Left hindlimb (tissue), 1 donor: ENCODE measurements at regions not wholly inside any gene's neighbourhood (a gene's known extent, or its start where the extent isn't known, plus 50 kb on each side); places are given as distances from the start of the nearest gene placed in this dataset.
"Not testable (repeated sequence)": the region's sequence is repeated elsewhere in the genome, so short reads cannot be mapped to it uniquely, and the experiment has no call there.

Experiments
- DNase-seq: peaks from one replicate; pipeline ENCODE4 v3.0.0-alpha.2; 2018

DNA sequence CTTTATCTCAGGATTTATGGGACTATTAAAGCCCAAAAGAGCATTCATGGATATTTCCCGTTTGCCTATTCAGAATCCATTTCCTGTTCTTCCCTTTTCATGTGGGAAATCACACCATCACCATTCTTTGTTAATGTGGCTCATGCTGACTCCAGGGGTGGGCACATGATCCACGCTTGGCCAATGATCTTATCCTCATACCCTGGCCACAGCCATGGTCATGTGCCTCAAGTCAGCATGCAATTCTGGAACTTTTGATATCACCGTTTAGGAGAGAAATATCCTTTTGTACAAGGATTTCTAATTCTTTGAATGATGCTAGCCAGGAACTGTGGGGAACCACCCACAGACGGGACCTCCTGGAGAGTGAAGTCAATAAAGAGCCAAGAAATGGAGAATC, 272.2 kb downstream of the PRELID2 start:
- no peak for DNase-seq

- DNase-seq, result no peak
Observed at GRCh38 chr5:145558288-145558687, 276.9 kb downstream of the PRELID2 start.

DNA sequence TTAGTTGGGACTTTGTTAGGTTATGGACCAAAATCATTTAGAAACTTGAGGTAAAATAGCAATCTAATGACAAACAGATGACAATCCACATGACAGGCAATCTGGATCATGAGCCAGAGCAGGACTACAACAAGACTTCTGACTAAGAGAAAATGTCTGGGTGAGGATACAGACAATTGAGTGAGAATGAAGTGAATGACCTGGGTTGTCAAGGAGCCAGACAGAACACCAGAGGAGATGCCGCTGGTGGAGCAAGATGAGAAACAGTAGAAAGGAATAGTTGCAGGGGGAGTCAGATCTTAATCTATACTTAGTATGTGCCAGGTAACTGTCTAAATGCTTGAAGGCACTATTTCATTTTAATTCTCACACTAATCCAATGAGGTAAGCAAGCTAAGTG, 277.8 kb downstream of the PRELID2 start:
- no peak for DNase-seq

DNA sequence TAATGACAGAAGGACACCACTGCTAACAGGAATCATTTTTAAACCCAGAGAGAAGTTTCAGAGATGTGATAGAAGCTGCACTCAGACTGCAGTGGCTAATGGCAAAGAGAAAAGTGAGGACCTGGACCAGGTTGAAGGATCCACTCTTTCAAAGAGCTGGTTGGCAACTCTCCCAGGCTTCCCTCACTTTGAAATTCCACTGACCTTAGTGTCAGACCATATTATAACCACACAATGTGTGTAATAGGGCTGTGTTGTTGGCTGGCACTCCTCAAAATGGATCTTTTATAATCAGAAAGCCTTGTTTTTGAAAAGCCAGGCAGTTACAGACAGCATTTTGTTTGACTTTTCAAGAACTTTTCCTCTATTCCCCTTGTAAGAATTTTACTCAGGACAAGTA, 280.7 kb downstream of the PRELID2 start:
- DNase-seq, result no peak

DNA sequence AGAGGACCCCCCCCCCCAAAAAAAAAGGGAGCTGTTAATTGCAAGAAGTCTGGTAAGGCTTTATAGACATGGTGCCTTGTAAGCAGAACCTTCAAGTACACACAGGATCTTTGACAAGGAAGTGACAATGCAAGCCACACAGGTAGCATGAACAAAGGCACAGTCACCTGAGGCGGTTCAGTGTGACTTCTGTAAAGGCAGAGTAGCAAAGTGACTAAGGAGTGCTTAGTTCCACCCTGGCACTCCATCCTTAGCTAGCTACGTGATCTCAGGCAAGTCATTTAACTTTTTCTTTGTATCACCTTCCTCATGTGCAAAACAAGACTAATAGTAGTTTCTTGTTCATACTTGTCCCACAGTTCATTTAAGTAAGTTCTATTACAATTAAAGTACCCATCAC, 282.0 kb downstream of the PRELID2 start:
- no peak for DNase-seq

DNA sequence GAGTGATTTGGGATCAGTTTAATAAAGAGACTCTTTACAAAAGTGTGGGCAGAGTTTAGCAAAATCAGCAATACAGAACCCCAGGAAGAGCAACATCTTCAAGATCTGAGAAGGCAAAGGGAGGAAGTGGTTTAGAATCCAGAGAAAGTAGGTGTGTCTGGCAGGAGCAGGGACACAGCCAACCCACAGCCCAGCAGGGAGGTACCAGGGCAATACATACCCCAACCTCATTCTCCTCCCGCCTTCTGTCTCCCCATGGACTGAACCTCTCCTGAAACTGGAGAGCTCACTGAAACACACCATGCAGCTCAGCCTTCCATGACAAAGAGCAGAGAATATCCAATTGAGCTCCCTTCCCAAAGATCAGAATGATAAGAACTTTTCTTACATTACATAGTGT, 283.4 kb downstream of the PRELID2 start:
- no peak for DNase-seq

DNA sequence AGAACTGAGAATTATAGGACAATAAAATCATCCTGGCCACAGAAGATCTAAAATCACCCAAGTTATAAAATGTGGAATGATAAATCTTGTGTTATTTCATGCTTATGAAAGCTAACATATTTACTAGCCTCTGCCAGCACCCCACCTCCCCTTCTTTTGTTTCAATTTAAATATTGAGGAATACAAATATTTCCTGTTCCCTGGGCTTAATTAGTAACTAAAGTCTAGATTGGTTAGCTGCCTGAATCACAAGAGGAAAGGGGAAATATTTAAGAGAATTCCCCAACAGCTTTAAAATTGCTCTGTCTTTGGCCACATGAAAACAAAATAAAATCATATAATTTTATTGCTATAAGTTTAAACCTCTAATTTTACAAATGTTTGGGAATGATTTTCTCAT, 287.0 kb downstream of the PRELID2 start:
- no peak for DNase-seq

DNA sequence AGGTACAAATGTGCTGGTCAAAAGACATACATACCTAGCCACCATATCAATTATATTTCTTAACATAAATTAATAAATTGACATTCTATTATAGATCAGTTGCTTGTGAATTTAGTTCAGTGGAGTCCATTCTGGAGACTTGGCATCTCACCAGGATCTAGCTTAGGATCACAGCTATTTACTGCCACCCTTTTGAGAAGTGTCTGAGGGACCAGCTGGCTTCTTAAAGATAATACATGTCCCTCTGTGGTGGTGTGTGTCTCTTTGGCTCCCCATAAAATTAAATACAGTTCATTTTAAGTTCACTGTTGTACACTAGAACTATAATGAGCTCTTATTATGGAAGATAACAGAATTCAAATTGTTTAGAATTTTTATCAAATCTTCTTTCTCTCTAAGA, 290.7 kb downstream of the PRELID2 start:
- DNase-seq, result no peak

DNA sequence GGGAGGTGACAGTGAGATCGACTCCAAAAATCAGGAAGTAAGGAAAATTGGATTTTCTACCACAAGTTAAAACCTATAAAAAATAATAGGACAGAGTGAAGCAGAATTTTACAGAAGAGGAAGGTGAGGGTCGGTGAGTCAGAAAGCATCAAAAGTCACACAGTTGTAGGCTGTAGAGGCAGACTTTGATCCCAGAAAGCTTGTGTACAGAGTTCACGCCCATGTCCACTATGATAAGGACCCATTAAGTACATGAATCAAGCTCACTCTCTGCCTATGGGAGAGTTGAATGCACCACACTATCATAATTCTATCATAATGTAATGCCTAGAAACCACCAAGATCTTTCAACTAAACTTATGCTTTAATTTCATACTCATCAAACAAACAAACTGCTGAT, 291.2 kb downstream of the PRELID2 start:
- no peak for DNase-seq

- DNase-seq, result no peak
Observed at GRCh38 chr5:145540375-145540774, 294.8 kb downstream of the PRELID2 start.

- no peak for DNase-seq
Observed at GRCh38 chr5:145539201-145539600, 295.9 kb downstream of the PRELID2 start.

DNA sequence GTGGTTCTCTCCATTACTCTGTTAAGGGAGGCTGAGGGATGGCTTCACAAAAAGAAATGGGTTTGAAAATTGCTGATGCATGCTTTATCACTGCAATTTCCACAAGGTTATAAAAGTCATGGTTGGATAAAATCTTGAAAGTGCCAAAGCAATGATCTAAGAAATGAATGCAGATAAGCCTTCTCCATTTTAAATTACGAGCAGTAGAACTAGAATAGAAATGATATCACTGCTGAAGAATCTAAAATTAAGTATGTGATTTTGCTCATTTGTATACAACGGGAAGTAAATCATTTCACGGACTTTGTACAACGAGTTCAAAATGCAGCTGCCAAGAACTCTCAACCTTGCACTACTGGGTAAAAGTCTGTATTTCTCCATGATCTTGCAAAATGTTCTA, 299.0 kb downstream of the PRELID2 start:
- no peak for DNase-seq

- DNase-seq, result no peak
Observed at GRCh38 chr5:145531038-145531734, 304.0 kb downstream of the PRELID2 start.

- DNase-seq, result no peak
Observed at GRCh38 chr5:145521523-145521922, 313.6 kb downstream of the PRELID2 start.

DNA sequence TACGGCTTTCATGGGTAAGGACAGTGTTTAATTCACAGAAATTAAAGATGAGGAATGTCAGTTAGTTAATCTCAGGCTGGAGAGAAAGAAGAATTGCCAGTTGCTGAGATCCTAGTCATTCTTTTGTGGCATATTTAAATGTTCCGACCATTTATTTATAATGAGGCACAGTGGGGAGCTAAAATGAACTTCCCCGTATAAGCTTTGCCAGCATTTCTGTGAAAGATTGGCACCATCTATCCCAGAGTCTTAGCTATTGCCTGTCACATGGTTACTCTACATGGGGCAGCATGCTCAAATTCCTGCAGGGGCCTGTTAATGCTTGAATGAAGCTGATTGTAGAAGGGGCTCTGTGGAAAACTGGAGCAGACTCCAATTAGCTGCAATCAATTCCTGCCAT, 314.1 kb downstream of the PRELID2 start:
- DNase-seq, result no peak

DNA sequence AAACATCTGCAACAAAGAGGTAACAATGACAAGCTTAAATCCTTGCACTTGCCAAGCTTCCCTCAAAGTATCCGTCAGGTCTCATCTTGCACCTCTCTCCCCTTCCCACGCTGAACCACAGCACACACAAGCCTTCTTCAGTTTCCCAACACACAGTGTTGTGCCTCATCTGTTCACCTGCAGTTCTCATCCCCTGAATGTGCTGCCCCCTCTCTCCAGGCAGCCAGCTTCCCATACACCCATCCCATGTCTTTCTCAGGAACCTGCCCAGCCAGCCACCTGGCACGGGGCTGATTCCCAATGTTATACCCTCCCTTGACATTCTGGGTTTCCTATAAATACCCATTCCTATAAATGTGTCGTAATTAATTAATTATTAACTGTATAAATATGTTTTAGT, 314.8 kb downstream of the PRELID2 start:
- DNase-seq, result no peak

DNA sequence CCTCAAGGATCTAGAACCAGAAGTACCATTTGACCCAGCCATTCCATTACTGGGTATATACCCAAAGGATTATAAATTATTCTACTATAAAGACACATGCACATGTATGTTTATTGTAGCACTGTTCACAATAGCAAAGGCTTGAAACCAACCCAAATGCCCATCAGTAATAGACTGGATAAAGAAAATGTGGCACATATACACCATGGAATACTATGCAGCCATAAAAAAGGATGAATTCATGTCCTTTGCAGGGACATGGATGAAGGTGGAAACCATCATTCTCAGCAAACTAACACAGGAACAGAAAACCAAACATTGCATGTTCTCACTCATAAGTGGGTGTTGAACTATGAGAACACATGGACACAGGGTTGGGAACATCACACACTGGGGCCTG, 317.6 kb downstream of the PRELID2 start:
- not testable (repeated sequence) for DNase-seq

- no peak for DNase-seq
Observed at GRCh38 chr5:145511351-145511750, 323.8 kb downstream of the PRELID2 start.

GRCh38 chr5:145510769-145511168, 324.4 kb downstream of the PRELID2 start:
- DNase-seq, result no peak

GRCh38 chr5:145510324-145510723, 324.8 kb downstream of the PRELID2 start:
- peak; percentile 31 for DNase-seq

GRCh38 chr5:145509336-145510136, 325.6 kb downstream of the PRELID2 start:
- DNase-seq, result no peak

- no peak for DNase-seq
Observed at GRCh38 chr5:145506185-145506850, 328.8 kb downstream of the PRELID2 start.

DNA sequence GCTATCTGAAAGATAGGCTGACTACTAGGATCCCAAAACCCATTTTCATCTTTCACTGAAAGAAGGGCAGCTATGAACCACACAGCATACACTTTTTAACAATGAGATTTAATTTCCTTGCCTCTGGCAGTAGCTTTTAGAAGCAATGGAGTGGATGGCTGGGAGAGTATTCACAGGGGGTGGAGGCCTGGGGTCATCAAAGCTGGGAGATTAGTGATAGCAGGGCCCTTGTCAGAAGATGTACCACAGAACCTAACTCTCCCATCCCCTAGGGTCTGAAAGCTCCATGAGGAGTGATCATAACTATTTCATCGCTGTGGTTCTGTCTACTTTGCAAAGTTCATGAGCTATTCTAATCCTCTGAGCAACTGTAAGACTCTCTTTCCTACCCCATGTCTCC, 332.2 kb downstream of the PRELID2 start:
- no peak for DNase-seq

GRCh38 chr5:145500710-145501109, 334.4 kb downstream of the PRELID2 start:
- no peak for DNase-seq
